CD4-positive, CD25-positive, alpha-beta regulatory T cell (primary cell): ENCODE measurements at regions not wholly inside any gene's neighbourhood (a gene's known extent, or its start where the extent isn't known, plus 50 kb on each side); places are given as distances from the start of the nearest gene placed in this dataset.

ENCODE experiments used
- ATAC-seq, 2 donors: fragments of 150-1000 bp; cut with Tn5 transposase; one replicate each; pipeline ENCODE4 v1.10.0; 2021; ENCODE audit warnings: low read depth in 2 of 2, moderate number of reproducible peaks in 2 of 2, moderate library complexity in 1 of 2
- DNase-seq, 3 donors: peaks; one replicate each; pipeline versions ENCODE4 v3.0.0 to v3.0.0-alpha.2; 2012 to 2022; ENCODE audit warnings: mixed read lengths in 1 of 3
- H3K27ac ChIP-seq: one replicate; pipeline ENCODE4 v1.7.0; 2013; ENCODE audit warnings: mild to moderate bottlenecking, low read length; ENCODE audit not compliant: insufficient read depth, poor library complexity, severe bottlenecking
- H3K27me3 ChIP-seq: one replicate; pipeline ENCODE4 v1.7.0; 2013; ENCODE audit warnings: low read length; ENCODE audit not compliant: control insufficient read depth, insufficient read depth
- H3K36me3 ChIP-seq: one replicate; pipeline ENCODE4 v1.7.0; 2013; ENCODE audit warnings: mild to moderate bottlenecking, low read length, moderate library complexity; ENCODE audit not compliant: control insufficient read depth, insufficient read depth
- H3K4me1 ChIP-seq: 2 replicates; pipeline ENCODE4 v1.7.0; 2013; ENCODE audit warnings: mild to moderate bottlenecking, low read length; ENCODE audit not compliant: insufficient read depth, control insufficient read depth, poor library complexity, severe bottlenecking
- H3K4me3 ChIP-seq: one replicate; pipeline ENCODE4 v1.7.0; 2013; ENCODE audit warnings: low read depth, mild to moderate bottlenecking, low read length, moderate library complexity
- H3K9me3 ChIP-seq, 2 experiments: 1 replicate in 1 of 2; 2 replicates in 1 of 2; pipeline ENCODE4 v1.7.0; 2013; ENCODE audit warnings: low read length in 2 of 2, mild to moderate bottlenecking in 1 of 2, moderate library complexity in 1 of 2; ENCODE audit not compliant: control insufficient read depth in 2 of 2
- H3K27ac Mint-ChIP-seq, 3 donors: one replicate each; pipeline ENCODE4 v1.8.0; 2020 to 2022; ENCODE audit warnings: mild to moderate bottlenecking in 3 of 3, mixed read lengths in 3 of 3, moderate library complexity in 2 of 3
- H3K27me3 Mint-ChIP-seq: one replicate; pipeline ENCODE4 v1.8.0; 2022; ENCODE audit warnings: mild to moderate bottlenecking, mixed read lengths
- H3K36me3 Mint-ChIP-seq: one replicate; pipeline ENCODE4 v1.8.0; 2020; ENCODE audit warnings: mixed read lengths
- H3K4me1 Mint-ChIP-seq, 4 donors: one replicate each; pipeline ENCODE4 v1.8.0; 2020 to 2022; ENCODE audit warnings: mixed read lengths in 4 of 4, mild to moderate bottlenecking in 1 of 4
- H3K4me3 Mint-ChIP-seq, 4 donors: one replicate each; pipeline ENCODE4 v1.8.0; 2020 to 2022; ENCODE audit warnings: mild to moderate bottlenecking in 4 of 4, mixed read lengths in 4 of 4, moderate library complexity in 3 of 4
- H3K9me3 Mint-ChIP-seq, 7 donors: one replicate each; pipeline ENCODE4 v1.8.0; 2020 to 2022; ENCODE audit warnings: mixed read lengths in 7 of 7, mild to moderate bottlenecking in 3 of 7, moderate library complexity in 2 of 7

GRCh38 chrX:22634751-22635150, 362.0 kb downstream of the CBLL2 start:
- ATAC-seq (no peak), DNase-seq (no peak)
- Mint-ChIP-seq H3K27ac (no peak overlapping the region), H3K27me3 (no peaks in the 10 kb centered on the region), H3K9me3 (peaks cover 0 to 8% (median 0%) of the 10 kb centered on the region in 7 donors), H3K4me1 (no peaks in the 10 kb centered on the region), H3K4me3 (no peak overlapping the region), H3K36me3 (no peaks in the 10 kb centered on the region)
- Histone ChIP-seq H3K27ac (no peak overlapping the region), H3K4me1 (no peaks in the 10 kb centered on the region), H3K4me3 (no peak overlapping the region), H3K36me3 (no peaks in the 10 kb centered on the region), H3K27me3 (no peaks in the 10 kb centered on the region), H3K9me3 (no peaks in the 10 kb centered on the region)

DNA sequence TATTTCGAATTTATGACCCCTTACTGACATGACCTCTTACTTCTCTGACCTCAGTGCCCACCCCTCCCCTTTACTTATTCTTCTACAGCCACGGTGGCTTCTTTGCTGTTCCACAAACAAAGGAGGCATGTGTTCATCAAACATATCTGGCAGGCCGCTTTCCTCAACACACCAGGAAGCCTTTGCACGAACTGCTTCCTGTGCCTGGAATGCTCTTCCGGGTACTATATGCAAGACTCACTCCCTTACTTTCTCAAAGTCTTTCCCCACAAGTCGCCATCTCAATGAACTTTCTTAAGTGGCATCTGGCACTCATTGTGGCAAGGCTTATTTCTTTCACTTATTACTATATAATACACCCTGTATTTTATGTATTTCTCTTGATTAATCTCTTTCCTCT, 351.5 kb upstream of the DDX53 start:
- H3K36me3 Mint-ChIP-seq = no peaks in the 10 kb centered on the region
- Histone ChIP-seq H3K27me3 (no peaks in the 10 kb centered on the region), H3K36me3 (no peaks in the 10 kb centered on the region), H3K4me3 (no peak overlapping the region), H3K9me3 (no peaks in the 10 kb centered on the region), H3K27ac (no peak overlapping the region), H3K4me1 (no peaks in the 10 kb centered on the region)
- no peaks in the 10 kb centered on the region for H3K4me1 Mint-ChIP-seq
- no peaks in the 10 kb centered on the region for H3K9me3 Mint-ChIP-seq
- DNase-seq (no peak), ATAC-seq (no peak)
- no peak overlapping the region for H3K4me3 Mint-ChIP-seq
- H3K27ac Mint-ChIP-seq = no peak overlapping the region
- no peaks in the 10 kb centered on the region for H3K27me3 Mint-ChIP-seq

DNA sequence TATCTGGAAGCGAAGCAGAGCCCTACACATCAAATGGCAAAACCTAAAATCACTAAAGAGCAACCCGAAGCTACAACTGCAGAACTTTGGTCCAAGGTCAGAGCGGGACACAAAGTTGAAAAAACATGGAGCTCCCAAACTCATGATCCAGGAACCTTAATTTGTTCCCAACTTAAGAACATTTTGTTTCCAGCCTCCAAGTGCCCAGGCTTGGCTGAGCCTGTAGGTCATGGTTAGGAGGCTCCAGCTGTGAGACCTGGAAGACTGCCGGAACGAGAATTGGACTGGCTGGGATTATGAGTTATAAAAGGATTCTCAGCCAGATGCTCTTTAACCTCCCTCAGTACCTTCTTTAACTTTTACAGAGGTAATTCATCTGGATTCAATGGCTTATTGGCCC, 349.1 kb upstream of the DDX53 start:
- no peaks in the 10 kb centered on the region for H3K9me3 ChIP-seq
- DNase-seq (no peak), ATAC-seq (no peak)
- H3K4me1 Mint-ChIP-seq = no peaks in the 10 kb centered on the region
- H3K27ac Mint-ChIP-seq = no peak overlapping the region
- H3K4me1 ChIP-seq = no peaks in the 10 kb centered on the region
- no peak overlapping the region for H3K4me3 Mint-ChIP-seq
- no peaks in the 10 kb centered on the region for H3K27me3 ChIP-seq
- H3K27ac ChIP-seq = no peak overlapping the region
- H3K36me3 ChIP-seq = no peaks in the 10 kb centered on the region
- H3K9me3 Mint-ChIP-seq = no peaks in the 10 kb centered on the region
- no peaks in the 10 kb centered on the region for H3K36me3 Mint-ChIP-seq
- H3K4me3 ChIP-seq = no peak overlapping the region
- H3K27me3 Mint-ChIP-seq = no peaks in the 10 kb centered on the region

DNA sequence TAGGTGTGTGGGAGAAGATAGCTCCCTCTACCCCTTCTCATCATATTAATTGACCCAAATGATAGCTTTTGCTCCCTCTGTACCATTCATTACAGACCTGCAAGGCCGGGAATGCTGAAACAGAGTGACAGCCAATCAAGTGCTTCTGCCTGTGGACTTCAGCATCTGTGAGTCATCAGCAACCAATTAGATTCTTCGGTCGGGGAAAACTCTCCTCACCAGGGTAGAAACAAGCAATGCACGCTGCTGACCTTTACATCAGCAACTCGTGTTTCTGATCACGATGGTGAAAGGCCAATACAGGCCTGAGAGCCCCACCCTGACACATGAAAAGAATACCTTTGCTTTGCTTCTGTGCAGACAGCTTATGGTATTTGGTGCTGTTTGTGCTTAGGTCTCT, 347.2 kb upstream of the DDX53 start:
- Mint-ChIP-seq H3K9me3 (peaks cover 0 to under 1% (median 0%) of the 10 kb centered on the region in 7 donors), H3K4me3 (no peak overlapping the region), H3K4me1 (no peaks in the 10 kb centered on the region), H3K36me3 (no peaks in the 10 kb centered on the region), H3K27me3 (no peaks in the 10 kb centered on the region), H3K27ac (no peak overlapping the region)
- no peaks in the 10 kb centered on the region for H3K36me3 ChIP-seq
- H3K4me1 ChIP-seq = no peaks in the 10 kb centered on the region
- no peak overlapping the region for H3K27ac ChIP-seq
- H3K9me3 ChIP-seq = no peaks in the 10 kb centered on the region
- no peak for ATAC-seq
- no peaks in the 10 kb centered on the region for H3K27me3 ChIP-seq
- no peak for DNase-seq
- no peak overlapping the region for H3K4me3 ChIP-seq

GRCh38 chrX:22660756-22661155, 339.0 kb upstream of the DDX53 start:
- DNase-seq (no peak), ATAC-seq (no peak)
- Mint-ChIP-seq H3K9me3 (peaks cover 0 to 4% (median 0%) of the 10 kb centered on the region in 7 donors), H3K27me3 (no peaks in the 10 kb centered on the region), H3K4me1 (no peaks in the 10 kb centered on the region), H3K4me3 (no peak overlapping the region), H3K36me3 (no peaks in the 10 kb centered on the region), H3K27ac (no peak overlapping the region)
- Histone ChIP-seq H3K36me3 (no peaks in the 10 kb centered on the region), H3K27me3 (no peaks in the 10 kb centered on the region), H3K4me3 (no peak overlapping the region), H3K9me3 (no peaks in the 10 kb centered on the region), H3K4me1 (no peaks in the 10 kb centered on the region), H3K27ac (no peak overlapping the region)

GRCh38 chrX:22662776-22663175, 337.0 kb upstream of the DDX53 start:
- Mint-ChIP-seq H3K36me3 (no peaks in the 10 kb centered on the region), H3K9me3 (peaks cover 0 to 4% (median 0%) of the 10 kb centered on the region in 7 donors), H3K27ac (no peak overlapping the region), H3K4me3 (no peak overlapping the region), H3K27me3 (no peaks in the 10 kb centered on the region), H3K4me1 (no peaks in the 10 kb centered on the region)
- ATAC-seq (no peak), DNase-seq (no peak)
- no peaks in the 10 kb centered on the region for H3K36me3 ChIP-seq
- H3K27ac ChIP-seq = no peak overlapping the region
- no peaks in the 10 kb centered on the region for H3K27me3 ChIP-seq
- no peaks in the 10 kb centered on the region for H3K4me1 ChIP-seq
- no peak overlapping the region for H3K4me3 ChIP-seq
- H3K9me3 ChIP-seq = no peaks in the 10 kb centered on the region

GRCh38 chrX:22664826-22665225, 334.9 kb upstream of the DDX53 start:
- no peak overlapping the region for H3K27ac ChIP-seq
- no peaks in the 10 kb centered on the region for H3K9me3 ChIP-seq
- H3K4me1 Mint-ChIP-seq = no peaks in the 10 kb centered on the region
- H3K36me3 Mint-ChIP-seq = no peaks in the 10 kb centered on the region
- no peak overlapping the region for H3K4me3 Mint-ChIP-seq
- DNase-seq (no peak), ATAC-seq (no peak)
- H3K27me3 Mint-ChIP-seq = no peaks in the 10 kb centered on the region
- H3K27me3 ChIP-seq = no peaks in the 10 kb centered on the region
- H3K4me1 ChIP-seq = no peaks in the 10 kb centered on the region
- no peak overlapping the region for H3K27ac Mint-ChIP-seq
- no peak overlapping the region for H3K4me3 ChIP-seq
- H3K36me3 ChIP-seq = no peaks in the 10 kb centered on the region
- H3K9me3 Mint-ChIP-seq = peaks cover 0 to 4% (median 0%) of the 10 kb centered on the region in 7 donors

DNA sequence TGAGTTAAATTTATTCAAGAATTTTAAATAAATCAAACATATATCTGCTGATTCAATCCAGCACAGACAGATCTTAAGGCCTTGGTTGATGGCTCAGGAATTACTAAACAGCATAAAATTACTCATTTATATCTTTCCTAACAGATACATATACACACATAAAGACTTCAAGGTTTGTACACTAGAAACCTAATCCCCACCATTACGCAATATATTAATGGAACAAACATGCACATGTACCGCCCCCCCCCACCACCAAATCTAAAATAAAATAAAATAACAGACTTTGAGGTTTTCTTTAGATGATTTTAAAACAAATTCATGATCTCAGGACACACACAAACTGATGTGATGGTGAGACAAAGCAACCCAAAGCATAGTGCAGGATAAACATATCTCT, 333.9 kb upstream of the DDX53 start:
- H3K27me3 Mint-ChIP-seq = no peaks in the 10 kb centered on the region
- ATAC-seq = no peak

More for the DNA sequence above, 333.9 kb upstream of the DDX53 start:
- Mint-ChIP-seq H3K27ac (no peak overlapping the region), H3K4me1 (no peaks in the 10 kb centered on the region), H3K36me3 (no peaks in the 10 kb centered on the region), H3K4me3 (no peak overlapping the region), H3K9me3 (peaks cover 0 to 4% (median 0%) of the 10 kb centered on the region in 7 donors)
- Histone ChIP-seq H3K27me3 (no peaks in the 10 kb centered on the region), H3K36me3 (no peaks in the 10 kb centered on the region), H3K4me1 (no peaks in the 10 kb centered on the region), H3K4me3 (no peak overlapping the region), H3K9me3 (no peaks in the 10 kb centered on the region), H3K27ac (no peak overlapping the region)
- no peak for DNase-seq
